GM21526 (cell line): ENCODE measurements at regions not wholly inside any gene's neighbourhood (a gene's known extent, or its start where the extent isn't known, plus 50 kb on each side); places are given as distances from the start of the nearest gene placed in this dataset.
"Not testable (repeated sequence)": the region's sequence is repeated elsewhere in the genome, so short reads cannot be mapped to it uniquely, and the experiment has no call there.

Source experiments
- ATAC-seq: cut with Tn5 transposase; IDR thresholded peaks from one replicate; pipeline ENCODE4 v1.9.1; 2021; ENCODE audit warnings: moderate library complexity; ENCODE audit not compliant: unreplicated experiment, low FRiP score

DNA sequence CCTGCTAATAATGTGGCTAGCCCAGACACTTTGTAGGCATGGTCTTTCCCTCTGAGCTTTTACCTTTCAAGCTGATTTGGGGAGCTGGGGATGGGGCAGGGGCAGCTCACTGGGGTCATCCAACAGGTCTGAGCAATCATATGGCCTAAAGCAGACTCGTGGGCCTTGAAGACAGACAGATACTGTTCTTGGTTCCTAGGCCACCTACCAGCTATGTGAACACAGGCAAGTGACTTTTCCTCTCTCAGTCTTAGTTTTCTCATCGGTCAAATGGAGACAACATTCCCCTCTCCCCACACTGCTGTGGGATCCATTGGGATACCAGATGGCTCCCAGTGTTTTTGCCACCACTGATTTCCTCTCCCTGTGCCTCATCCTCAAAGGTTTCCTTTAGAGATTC lies 181.8 kb downstream of the RRAGC start:
- no peak for ATAC-seq

DNA sequence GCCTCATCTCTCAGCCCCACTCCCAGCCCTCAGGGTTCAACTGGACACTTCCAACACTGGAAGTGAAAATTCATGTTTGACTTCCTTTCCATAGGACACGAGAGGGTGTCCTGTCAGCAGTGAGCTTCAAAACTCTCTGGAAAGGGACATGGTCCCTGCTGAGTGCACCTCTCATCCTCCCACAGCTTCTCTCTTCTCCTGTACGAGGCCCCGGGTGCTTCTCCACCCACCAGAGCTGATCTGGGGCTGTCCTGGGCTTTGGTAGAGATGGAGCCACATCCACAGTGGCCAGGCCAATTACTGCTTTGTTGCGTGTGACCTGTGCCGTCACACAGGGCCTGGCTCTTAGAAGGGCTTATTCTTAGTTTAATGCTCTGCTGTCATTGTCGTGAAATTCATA lies 182.3 kb downstream of the RRAGC start:
- ATAC-seq, result no peak

DNA sequence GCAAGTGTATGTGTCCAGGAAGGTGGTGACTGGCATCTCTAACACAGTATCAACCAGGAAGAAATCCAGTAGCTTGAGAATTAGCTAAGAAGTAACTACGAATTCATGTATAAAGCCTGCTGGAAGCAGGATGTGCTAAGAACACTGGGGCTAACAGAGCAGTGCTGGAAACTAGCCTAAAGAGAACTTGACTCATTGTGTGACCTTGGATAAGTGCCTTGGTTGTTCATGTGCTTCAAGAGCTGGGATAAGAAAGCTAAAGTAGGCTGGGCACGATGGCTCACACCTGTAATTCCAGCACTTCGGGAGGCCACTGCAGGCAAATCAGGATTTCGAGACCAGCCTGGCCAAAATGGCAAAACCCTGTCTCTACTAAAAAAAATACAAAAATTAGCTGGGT lies 186.9 kb downstream of the RRAGC start:
- ATAC-seq, result no peak

DNA sequence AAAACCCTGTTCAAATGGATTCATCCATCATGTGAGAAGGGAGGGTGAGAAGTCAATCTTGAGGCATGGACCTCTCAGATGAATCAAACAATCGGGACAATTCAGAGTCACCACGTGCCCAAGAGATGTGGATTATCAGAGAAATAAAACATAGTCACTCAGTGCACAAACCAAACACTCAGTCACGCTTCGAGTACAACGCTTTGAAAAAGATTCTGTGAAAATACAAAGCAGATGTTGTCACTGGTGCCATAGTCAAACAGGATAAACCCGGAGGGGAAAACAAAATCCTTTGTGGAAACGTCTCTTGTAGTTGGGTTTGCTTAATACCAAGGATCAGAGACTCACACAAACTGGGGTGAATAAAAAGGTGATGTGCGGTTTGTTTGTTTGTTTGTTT lies 188.4 kb downstream of the RRAGC start:
- ATAC-seq, result no peak

- ATAC-seq, result no peak
Observed at GRCh38 chr1:38670544-38671122, 188.9 kb downstream of the RRAGC start.

DNA sequence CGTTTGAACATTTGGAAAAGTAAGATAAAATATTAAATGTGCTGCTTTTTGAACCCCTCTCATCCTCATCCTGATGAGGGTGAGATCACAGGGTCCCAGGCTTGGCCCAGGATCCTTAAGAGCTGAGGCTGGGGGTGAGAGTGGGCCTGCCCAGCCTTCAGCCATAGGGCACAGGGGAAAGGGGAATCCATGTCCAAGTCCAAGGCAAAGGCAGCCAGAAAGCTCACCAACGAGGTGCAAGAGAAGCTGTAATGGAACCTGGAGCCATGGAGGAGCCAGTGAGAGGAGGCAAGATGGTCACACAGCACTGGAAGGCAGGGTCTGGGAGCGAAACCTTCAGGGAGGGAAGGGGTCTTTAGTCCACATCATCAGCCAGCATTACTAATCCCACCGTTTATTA lies 191.9 kb downstream of the RRAGC start:
- no peak for ATAC-seq

GRCh38 chr1:38662126-38662525 lies 197.4 kb downstream of the RRAGC start:
- no peak for ATAC-seq

DNA sequence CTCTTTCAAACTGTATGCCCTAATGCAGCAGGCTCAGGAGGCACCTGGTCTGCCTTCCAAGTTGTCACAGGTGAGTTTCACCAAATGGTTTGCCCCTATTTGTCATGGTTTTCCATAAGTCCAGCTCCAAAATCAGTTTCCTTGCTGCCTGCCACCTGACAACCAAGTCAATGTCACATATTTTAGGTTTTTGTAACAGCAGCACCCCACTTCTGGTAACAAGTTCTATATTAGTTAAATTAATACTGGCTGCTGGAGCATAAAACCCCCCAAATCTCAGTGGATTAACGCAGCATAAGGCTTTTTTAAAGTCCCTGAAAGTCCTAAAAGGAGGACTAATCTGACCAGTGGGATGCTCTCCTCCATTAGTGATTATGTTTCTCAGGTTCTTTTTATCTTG lies 200.7 kb downstream of the RRAGC start:
- no peak for ATAC-seq

GRCh38 chr1:38657873-38658272 lies 201.7 kb downstream of the RRAGC start:
- ATAC-seq, result no peak

DNA sequence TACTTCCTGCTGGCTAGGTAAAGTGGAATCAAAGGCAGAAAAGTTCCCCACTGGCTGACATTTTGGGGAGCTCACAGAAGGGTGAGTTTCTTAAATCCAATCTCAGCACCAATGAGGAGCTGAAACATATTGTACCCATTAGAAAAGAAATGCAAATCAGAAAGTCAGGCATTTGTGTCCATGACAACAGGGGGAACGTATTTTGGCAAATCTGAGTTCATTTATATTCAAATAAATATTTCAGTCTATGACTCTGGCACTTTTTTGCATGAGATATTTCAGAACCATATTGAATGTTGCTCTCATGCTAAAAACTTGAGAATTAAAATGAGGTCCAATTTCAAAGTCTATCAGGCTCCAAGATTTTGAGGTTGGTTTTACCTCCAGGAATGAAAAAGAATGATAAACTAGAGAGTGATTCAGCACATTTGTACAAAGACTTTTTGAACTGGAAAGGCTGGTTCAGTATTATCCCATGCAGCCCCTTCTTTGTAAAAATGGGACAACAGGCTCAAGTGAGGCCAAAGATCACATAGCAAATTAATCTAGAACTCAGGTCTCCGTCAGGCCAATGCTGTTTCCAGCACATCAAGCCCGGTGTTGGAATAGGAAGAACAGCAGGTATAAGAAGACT lies 202.2 kb downstream of the RRAGC start:
- no peak for ATAC-seq

- no peak for ATAC-seq
Observed at GRCh38 chr1:38656726-38657125, 202.8 kb downstream of the RRAGC start.

- ATAC-seq, result no peak
Observed at GRCh38 chr1:38652217-38652616, 207.4 kb downstream of the RRAGC start.

DNA sequence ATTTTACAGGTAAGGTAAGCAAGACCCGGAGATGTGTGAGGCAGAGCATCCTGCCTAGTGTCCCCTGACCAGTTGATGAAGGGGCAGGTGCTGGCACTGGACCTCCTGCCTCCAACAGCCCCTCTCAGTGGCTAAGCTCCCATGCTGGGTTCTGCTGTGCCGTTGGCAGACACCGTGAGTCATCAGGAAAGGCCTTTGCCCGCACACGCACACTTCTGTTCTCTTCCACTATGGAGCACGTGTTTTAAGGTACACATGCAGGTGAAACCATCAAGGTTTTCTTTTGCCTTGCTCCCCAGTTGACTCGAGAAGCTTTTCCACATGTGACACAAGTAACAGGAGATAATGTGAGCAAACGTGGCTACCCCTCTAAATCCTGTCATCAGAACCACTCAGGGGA lies 207.9 kb downstream of the RRAGC start:
- no peak for ATAC-seq

DNA sequence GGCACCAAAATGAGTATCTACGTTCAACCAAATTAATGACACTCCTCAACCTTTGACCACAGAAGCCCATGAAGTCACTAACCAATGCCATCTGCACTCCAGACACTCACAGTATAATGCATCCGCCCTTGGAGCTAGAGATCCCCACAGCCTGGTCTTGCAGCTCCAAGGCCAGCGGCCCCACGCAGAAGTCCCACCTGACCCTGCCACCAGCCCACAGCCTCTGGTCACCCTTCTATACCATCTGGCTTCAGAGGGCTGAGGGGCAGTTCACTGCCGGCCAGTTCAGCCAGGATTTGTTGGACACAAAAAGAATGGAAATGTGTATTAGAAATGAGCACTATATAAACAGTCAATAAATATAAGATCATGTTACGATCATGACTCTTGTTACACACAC lies 211.2 kb downstream of the RRAGC start:
- ATAC-seq, result no peak

DNA sequence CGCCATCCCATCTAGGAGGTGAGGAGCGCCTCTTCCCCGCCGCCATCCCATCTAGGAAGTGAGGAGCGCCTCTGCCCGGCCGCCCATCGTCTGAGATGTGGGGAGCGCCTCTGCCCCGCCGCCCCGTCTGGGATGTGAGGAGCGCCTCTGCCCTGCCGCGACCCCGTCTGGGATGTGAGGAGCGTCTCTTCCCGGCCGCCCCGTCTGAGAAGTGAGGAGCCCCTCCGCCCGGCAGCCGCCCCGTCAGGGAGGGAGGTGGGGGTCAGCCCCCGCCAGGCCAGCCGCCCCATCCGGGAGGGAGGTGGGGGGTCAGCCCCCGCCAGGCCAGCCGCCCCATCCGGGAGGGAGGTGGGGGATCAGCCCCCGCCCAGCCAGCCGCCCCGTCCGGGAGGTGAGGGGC lies 212.2 kb downstream of the RRAGC start:
- ATAC-seq, result not testable (repeated sequence)

DNA sequence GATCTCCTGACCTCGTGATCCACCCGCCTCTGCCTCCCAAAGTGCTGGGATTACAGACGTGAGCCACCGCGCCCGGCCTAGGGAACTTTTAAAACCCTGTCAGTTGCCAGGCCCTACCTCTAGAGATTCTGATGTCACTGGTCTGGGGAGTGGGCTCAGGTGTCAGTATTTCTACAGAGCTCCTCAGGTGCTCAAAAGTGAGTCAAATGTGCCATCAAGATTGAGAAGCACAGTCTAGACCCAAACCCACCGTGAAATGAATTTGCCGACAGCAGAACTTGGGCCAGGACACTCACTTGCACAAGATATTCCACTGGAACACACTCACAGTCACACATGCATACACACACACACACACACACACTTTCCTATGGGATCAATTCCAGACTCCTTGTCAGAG lies 215.5 kb downstream of the RRAGC start:
- no peak for ATAC-seq

- no peak for ATAC-seq
Observed at GRCh38 chr1:38641661-38642060, 217.9 kb downstream of the RRAGC start.

GRCh38 chr1:38640371-38640770 lies 219.2 kb downstream of the RRAGC start:
- ATAC-seq, result no peak

DNA sequence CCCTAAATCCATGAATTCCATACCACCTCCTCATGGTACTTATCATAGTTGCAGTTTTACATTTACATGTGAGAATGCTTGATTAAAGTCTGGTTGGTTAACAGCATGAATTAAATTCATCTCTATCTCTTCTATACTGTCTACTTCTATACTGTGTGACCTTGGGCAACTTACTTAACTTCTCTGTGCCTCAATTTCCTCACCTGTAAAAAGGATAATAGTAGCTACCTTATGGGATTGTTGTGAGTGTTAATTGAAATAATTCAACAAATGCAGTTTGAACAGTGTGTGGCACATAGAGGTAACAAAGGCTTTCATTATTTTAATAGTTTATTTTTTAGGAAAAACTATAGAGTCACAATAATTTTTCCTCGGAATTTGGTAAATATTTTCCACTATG lies 231.3 kb downstream of the RRAGC start:
- ATAC-seq, result no peak

DNA sequence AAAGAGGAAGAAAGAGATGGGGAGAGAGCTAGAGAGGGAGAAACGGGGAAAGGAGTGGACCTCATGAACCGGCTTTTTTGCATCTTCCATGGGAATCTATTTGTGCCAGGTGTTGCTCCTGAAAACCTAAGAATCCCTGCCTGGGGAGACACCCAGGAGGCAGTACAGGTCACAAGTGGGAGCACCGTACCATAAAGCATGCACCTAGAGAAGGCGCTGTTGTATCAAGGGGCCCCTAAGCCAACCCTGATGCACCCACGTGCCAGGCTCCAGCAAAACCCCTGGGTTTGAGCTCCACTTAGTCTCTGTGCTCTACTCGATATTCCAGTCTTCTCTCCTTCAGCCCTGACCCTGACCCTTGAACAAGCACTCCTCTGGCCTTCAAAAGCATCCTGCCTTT lies 233.6 kb downstream of the RRAGC start:
- no peak for ATAC-seq

DNA sequence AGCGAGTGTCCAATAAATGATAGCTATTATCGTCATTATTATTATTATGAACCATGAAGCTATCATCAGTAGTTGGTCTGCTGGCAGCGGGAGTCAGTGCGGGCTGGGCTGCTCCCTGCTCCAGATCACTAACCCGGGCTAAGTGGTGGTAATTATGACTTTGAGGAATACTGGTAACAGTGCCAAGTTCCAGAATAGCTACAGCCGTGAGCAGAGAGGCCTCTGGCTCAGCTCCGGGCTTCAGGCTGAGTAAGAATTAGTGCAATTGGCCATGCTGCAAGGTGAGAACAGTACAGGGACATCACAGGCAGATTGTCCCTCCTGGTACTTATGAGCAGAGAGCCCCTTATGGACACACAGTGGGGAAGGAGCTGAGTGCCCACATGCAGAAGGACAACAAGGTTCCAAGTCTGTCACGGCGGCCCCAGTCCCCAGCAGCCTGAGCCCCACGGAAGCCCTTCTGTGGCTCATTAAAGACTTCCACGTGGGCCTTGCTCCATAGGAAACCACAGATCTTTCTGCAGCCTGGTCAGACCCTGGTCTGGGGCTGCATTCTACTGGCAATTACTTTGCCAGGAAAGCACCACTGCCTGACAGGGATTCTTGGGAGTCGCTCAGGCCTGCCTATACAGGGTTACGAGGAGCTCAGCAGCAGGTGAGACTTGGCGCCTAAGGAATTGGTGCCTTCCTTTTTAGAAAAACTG lies 235.1 kb downstream of the RRAGC start:
- ATAC-seq, result no peak

- no peak for ATAC-seq
Observed at GRCh38 chr1:38623529-38623928, 236.0 kb downstream of the RRAGC start.
